NOMO-1 treated with dmso at 0.1 percent for 144 hours (cell line): ENCODE measurements at regions not wholly inside any gene's neighbourhood (a gene's known extent, or its start where the extent isn't known, plus 50 kb on each side); places are given as distances from the start of the nearest gene placed in this dataset.

Experiments
- DNase-seq: peaks from one replicate; lab custom pipeline; 2025; ENCODE audit not compliant: unreplicated experiment; lab: John Stamatoyannopoulos, UW

DNA sequence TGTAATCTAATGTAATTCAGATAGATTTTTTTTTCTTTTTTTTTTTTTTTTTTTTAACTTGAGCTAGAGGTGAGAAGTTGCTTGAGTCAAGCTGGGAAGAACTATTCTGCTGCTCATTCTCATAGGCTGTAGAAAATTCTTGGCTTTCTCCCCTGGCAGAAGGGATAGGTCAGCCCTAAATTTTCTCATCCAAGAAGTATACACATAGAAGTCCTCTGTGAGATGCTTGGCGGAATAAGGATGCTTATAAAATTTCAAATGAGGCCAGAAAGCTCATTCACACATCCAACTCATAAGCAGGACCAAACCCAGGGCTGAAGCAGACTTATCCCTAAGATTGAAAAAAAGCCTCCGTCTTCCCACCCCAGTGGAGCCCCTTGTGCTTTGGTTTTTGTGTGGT lies 572.5 kb downstream of the SQOR start:
- DNase-seq: no peak

DNA sequence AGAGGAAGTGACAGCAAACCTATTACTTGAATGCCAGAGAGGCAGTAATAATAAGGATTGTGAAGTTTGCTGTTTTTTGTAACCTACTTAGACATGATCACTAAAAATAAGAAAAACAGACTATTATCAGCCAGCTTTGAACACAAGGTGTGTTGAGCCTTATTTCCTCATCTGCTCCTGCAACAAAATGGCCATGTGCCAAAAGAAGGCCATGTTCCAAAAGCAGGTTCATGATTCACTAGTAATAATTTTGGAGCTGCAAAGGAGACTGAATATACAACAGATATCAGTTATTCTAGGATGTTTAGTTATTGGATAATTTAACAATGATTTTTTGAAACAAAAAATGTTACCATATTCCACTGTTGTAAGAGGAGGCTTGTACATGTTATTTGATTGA lies 578.7 kb downstream of the SQOR start:
- no peak for DNase-seq

DNA sequence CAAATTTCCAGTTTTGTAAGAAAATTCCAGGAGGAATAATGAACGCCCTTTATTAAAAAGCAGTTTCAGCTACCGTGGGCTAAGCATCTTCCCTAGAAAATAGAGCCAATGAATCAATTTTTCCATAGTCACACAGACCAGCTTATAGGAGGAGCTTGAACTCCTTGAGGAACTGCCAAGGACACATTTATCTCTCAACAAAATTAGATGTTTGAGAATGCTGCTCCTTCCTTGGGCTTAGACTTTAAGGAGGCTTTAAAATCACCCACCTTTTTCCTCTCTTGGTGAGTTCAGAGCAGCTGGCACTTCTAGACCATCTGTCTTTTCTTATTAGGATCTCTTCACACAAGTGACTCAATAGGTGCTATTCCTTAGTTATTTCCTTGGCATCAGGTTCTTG lies 588.0 kb downstream of the SQOR start:
- no peak for DNase-seq

DNA sequence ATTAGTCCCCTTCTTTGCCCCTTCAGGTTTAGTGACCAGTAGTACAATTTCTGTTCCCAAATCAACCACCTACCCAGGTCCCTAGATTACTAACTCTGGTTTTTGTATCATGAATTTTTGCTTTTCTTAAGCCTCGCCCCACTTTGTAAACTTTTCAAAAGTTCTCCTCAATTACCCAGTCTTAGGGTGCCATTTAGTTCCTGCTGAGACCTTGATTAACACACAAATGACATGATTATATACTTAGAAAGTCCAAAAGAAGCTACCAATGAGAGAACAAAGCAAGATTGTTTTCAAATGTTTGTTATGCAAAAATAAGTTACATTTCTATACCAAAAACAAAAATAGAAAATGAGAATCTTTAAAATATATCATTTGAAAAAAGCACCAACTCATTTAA lies 594.4 kb downstream of the SQOR start:
- DNase-seq: no peak

DNA sequence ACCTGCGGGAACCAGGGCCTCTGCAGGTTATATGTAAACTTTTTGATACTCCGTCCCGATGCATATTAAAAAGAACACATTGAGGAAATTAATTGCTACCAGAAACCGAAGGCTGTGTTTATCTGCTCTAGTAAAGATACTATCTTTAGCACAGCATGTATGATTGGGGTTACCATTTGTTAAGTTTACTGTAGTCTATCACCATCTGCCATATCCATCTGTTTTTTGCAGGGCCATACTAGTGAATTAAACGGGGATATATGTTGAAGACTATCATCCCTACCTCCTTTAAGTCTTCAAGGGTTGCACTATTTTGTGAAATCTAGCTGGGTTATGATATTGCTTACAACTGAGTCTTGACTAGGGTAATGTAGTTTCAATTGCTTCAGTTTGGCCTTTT lies 597.0 kb downstream of the SQOR start:
- DNase-seq: no peak

DNA sequence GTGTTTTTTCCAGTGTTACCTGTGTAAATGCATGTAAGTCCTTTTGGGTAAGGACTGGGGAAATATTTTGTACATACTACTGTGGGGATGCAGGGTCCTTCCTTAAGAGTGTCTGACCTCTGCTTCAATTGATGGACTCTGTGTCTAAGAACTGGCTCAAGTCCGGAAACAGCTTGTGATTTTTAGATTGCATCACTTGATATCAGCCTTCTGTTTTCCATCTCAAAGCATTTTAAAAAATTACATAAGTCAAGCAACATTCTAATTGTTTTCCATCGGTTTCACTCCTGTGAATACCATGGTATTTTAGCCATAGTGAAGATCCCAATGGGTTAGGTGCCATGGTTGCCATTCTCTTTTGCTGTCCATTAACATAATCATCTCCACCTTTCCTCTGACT lies 597.6 kb downstream of the SQOR start:
- no peak for DNase-seq

DNA sequence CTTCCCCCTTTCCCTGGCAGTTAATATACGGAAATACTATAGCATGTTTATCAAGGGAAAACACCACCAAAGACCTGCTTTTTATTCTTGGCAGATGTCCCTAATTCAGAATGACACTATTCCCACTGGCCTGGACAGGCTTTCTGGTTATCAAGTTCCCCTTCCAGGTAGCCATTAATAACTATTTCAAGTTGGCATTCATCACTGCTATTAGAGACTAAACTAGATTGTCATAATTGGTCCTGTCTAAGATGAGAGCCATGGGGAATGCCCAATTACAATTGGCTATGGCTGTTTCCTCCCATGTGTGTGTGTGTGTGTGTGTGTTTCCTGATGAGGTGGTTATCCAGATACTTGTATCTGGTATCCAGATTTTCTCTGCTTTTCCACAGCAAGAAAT lies 608.1 kb downstream of the SQOR start:
- no peak for DNase-seq

DNA sequence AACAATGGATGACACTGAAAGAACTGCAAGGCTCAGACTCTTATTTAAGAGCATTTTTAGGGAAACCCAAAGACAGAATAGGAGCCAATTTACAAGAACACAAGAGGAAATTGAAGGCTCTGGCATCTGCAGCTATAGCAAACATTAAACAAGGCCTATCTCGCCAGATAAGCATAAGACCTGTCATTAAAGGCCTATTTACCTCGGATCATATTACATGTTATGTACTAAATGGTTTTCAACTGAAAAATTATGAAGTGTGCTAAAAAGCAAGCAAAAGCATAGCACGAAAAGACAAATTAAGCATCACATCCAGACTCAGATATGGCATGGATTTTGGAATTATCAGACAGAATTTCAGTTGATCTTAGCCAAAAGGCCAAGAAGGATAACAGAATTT lies 617.1 kb downstream of the SQOR start:
- no peak for DNase-seq

DNA sequence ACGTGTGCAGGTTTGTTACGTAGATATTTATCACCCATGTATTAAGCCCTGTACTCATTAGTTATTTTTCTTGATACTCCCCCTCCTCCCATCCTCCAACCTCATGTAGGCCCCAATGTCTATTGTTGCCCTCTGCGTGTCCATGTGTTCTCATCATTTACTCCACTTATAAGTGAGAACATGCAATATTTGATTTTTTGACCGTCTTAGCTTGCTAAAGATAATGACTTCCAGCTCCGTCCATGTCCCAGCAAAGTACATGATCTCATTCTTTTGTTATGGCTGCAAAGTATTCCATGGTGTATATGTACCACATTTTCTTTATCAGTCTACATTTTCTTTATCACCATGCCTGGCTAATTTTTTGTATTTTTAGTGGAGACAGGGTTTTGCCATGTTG lies 623.2 kb downstream of the SQOR start:
- DNase-seq: no peak

DNA sequence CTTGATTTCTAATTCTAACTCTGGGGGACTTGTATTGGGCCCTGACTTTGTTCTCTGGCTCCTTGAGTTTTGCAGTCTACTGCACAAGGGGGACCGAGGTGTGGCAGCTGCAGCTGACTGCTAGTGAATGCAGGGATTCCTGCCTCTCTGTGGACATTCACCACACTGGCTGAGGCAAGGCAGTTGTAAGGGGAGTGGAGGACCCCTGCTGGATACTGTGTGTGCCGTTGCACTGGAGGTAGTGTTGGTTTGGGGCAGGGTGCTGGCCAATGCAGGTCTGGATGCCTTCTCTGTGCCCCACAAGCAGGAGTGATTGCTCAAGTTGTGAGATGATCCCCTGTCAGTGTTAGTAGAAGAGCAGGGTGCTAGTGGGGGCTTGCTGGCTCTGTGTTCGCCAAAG lies 626.1 kb downstream of the SQOR start:
- DNase-seq: no peak

DNA sequence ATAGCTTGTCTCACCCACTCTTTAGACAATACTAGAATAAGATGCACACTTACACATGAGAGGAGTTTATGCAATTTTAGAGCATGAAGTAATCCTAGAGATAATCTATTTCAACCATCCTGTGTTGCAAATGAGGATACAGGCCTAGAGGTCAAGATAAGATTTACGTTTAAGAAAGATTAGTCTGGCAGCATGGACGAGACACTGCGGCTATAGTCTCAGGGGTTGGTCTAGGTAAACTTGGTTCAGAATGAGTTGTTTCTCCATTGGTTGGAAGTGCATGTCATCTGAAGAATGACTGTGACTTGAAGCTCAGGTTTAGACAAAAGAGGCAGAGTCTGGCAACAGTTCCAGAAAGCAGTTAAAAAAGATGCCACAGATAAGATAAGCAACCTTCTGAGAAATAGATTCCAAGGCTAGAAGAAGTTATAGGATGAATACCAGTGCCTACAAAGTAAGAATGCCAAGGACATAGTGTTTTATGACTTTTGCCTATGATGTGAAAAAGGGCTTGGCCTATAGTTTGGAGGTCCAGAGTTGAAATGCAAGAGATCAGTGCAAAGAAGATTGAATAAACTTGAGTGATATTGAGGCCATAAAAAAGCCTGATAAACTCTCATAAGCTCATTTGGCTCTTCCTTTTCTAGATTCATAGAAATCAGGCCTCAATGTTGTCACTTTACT lies 631.0 kb downstream of the SQOR start:
- no peak for DNase-seq

DNA sequence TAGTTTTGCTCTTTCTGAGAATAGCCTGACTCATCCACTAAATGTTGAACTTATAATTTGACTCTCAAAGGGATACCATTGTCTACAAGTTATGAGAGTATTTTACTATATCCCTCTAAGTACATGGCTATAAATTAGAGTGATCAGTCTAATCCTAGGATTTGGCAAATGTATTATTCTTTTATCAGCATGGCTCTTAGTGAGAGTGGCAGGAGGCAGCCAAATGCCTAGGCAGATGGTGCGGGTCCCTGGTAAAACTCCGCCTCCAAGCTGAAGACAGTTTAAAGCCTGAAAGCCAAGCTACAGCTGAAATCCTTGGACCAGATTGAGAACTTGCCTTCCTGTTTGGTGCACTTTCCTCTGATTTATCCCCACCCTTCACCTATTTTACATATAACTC lies 631.8 kb downstream of the SQOR start:
- no peak for DNase-seq

DNA sequence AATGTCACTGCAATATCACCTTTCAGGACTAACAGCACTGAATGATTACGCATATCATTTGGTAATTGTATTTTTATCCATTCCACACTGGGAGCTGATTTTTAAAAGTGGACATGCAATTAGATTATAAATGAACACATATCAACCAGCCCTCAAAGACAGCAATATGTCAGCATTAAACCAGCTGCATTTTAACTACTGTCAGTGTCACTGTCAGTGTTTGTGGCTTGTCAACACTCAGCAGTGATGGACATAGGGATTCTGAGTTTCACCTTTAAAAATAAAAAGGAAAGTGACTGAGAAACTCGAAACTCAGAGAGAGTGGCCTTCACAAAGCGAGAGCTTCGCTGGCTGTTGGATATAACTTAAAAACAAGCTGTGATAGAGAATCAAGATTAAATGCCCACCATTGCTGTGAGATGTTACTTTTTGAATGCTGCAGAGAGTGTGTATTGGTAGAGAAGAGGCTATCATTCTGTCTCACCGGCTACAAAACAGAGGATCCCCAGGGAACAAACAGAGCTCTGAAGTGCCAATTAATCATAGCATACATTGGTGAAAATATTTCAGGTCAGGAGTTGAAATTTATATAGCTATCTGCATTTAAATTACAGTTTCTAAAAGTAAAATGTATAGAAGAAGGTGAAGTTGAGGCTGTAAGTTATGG lies 635.8 kb downstream of the SQOR start:
- no peak for DNase-seq

DNA sequence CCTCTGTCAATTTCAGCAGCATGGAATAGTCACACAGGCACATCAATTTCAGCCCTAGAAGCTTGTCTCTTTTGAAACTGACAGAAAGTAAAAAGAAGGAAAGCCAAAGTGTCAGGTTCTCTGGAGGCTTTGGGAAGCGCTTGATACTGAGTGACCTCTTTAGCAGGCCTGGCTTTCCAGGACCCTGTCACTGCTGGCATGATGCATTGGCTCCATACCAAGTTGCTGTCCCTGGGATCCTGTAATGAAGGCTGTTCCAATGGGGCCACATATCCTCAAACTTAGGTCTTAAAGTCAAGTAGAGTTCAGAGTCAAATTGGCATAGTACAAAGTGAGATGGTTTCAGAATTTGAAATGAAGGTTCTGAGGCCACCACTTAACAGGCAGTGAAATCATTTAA lies 640.9 kb downstream of the SQOR start:
- DNase-seq: no peak

DNA sequence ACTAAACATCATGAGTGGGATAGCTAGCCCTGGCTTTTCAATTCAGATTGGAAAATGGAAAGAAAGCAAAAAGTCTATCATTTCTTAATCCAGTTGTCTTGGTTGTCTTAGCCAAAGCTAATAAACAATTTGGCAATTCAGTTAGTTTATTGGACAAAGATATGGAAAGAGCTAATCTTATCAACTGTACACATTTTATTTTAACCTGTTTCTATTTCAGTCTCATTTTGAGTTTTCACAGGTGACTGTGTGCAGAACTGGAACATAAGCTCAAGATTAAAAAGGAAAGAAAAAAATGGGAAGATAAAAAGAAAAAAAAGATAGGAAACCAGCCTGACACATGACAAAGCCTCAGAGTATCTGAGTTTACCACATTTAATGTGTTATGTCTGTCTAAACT lies 642.6 kb downstream of the SQOR start:
- DNase-seq: no peak

DNA sequence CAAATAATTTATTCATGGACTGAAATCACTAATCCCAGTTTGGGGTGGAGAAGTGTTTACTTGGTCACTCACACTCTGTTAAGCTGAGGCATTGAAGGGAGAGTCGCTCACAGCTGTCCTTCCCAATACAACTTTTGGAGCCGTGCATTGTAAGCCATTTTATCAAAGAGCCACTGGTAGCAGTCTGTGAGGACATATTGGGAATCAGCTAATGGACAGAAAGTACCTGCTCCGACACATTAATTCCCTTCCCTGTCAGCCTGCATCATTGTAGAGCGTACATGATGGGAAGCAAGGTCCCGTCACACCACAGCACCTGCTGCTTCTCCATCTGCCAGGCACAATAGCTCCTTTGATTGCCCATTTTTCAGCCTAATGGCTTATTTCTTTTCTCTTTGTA lies 643.2 kb downstream of the SQOR start:
- no peak for DNase-seq

DNA sequence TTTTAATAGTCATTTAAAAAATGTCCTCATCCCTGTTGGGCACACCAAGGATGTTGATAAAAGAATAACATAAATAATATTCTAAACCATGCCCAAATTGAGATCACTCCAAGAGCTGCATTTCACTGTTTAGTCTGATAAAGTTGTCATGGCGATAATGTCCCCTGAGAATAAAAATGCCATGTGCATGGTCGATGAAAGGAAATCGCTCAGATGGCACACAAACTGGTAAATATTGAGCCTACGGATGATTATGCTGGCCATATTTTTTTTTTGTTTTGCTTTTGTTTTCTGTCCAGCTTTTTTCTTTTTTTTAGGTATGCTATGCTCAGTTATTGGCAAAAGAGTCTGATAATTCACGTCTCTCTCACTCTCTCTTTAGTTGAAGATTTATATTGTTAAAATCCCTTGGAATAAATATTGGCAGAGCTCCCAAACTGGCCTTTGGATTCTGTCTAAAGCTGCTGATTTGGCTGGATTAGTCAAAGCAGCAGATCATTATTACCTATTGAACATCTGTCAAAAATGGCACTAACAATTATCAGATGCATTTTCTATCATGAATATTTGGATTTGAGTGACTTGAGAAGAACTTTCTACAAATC lies 643.8 kb downstream of the SQOR start:
- no peak for DNase-seq

DNA sequence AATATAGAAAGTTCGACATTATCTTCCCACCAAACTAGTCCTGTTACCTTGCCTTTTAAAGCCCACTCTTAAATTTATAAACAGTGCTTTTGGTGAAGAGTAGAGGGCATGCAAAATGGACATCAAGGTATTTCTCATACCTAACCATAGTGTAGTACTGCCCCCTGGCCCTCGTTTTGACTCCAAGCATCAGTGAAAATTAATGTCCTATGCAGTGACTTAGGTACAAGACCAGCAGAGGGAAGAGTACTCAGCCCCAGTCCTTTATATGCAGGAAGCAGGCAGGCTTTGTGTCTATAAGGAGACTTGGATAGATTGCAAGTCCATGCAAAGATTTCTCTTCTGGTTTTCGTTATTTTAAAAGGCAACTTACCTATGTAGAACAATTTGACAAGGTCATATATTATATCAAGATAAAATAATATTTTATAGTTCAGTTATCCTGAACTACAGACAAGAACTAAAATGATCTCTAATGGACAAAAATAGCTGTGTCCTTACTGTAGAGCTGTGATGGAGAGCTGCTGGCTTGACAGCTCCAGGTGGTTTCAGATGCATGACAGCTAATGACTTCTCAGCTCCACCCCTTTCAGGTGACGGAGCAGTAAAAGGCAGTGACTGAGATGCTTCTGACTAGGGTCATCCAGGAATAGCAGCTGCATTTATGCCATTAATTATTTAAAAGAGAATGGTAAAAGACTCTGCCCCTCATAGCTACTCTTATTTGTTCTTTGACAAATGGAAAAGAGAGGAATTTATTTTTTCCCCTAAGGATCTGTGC lies 646.1 kb downstream of the SQOR start:
- DNase-seq: no peak

DNA sequence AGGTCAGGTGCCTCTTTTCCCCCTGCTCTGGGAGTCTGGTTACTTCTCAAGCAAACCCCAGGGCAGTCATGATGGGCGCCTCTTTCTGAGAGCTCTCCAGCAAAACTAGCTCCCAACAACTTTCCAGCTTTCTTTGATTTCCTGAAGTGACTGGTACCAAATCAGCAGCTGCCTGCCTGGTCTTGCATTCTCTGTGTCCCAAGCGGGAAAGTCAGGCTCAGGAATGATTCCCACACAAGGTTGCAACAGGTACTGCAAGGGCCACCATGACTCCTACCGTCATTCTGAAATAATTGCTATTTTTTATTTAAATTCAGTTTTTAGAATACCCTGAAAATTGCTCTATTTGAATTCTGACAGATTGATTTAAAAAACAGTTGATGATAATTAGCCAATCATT lies 658.7 kb downstream of the SQOR start:
- no peak for DNase-seq

DNA sequence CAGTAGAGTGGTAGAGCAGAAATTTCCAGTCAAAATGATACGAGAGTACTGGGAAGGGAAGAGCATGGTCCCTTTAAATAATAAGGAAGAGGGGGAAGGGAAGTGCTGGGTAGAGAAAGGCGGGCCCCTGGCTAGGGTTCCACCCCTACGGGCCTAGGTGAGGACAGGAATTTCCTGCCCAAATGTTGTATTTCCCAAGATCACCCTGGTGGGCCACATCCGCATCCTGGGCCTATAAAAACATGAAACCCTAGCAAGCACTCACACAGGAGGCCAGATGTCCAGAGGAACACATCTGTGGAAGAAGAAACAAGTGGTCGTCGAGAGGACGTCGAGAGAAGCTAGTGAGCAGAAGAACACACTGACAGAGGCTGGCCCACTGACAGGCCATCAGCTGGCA lies 661.2 kb downstream of the SQOR start:
- DNase-seq: no peak

DNA sequence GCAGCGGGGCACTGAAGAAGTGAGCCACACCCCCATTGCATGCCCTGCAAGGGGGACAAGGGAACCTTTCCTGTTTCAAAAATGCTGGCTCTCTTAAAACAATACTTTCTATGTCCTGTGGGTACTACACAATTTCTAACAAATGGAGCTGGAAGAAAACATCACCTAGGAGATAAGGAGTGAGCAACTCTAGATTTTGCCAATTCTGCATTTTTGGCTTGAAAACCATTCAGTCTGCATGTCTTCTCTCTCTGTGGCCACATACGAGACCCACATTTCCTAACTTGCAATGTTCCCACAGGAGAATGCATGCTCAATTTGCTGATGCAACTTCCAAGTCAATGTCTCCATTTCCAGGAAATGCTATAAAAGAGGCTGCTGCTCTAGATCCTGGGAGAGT lies 662.0 kb downstream of the SQOR start:
- no peak for DNase-seq

DNA sequence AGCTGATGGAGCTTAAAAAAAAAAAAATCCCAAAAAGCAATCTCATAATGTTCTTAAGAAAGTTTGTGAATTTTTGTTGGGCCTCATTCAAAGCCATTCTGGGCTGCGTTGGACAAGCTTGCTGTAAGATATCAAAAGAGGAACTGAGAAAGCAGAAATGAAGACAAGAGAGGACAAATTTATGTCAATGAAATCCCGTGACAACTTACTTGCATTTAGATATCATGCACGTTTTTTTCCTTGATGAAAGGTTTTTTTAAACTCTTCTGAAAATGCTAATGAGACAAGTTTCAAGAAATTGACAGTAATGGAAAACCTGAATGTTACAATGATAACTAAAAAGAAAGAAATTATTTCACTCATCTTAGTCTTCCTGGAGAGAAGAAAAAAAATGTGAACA lies 662.9 kb downstream of the SQOR start:
- peak; percentile 23 for DNase-seq
